Endothelial cell of umbilical vein (primary cell): ENCODE measurements at regions not wholly inside any gene's neighbourhood (a gene's known extent, or its start where the extent isn't known, plus 50 kb on each side); places are given as distances from the start of the nearest gene placed in this dataset.

ENCODE experiments used
- CTCF ChIP-seq, 2 donors: IDR thresholded peaks; 1 replicate in 1 of 2; 2 replicates in 1 of 2; pipeline ENCODE4 v1.5.1; 2011; ENCODE audit warnings: low read length in 2 of 2, mild to moderate bottlenecking in 2 of 2, moderate library complexity in 2 of 2, control low read depth in 1 of 2, inconsistent platforms in 1 of 2, low read depth in 1 of 2; ENCODE audit not compliant: insufficient read depth in 1 of 2; ENCODE audit errors: extremely low read depth in 1 of 2
- POLR2A ChIP-seq: IDR thresholded peaks from 2 replicates; pipeline ENCODE4 v1.6.1; 2012; ENCODE audit warnings: low read depth, mild to moderate bottlenecking, control low read depth, low read length
- POLR2AphosphoS5 ChIP-seq: IDR thresholded peaks from 2 replicates; pipeline ENCODE4 v1.6.1; 2012; ENCODE audit warnings: low read depth, mild to moderate bottlenecking, control low read depth, low read length, moderate library complexity; ENCODE audit not compliant: insufficient read depth

GRCh38 chr1:55505326-55505725 lies 290.2 kb upstream of the USP24 start:
- TF ChIP-seq CTCF (IDR thresholded peaks at IDR 0.05; ENCODE audit: extremely low read depth in 1 of 2, insufficient read depth in 1 of 2, low read depth in 1 of 2, low read length in 2 of 2) (no peak), POLR2A (no peak), POLR2AphosphoS5 (no peak)
